ENCODE measurements at regions not wholly inside any gene's neighbourhood (a gene's known extent, or its start where the extent isn't known, plus 50 kb on each side); places are given as distances from the start of the nearest gene placed in this dataset. TPM values are rescaled to one million over a fixed set of nuclear protein-coding genes. Genes with fewer than 3 reads are reported as not detected.

GRCh38 chr6:98782772-98783171, 51.6 kb upstream of the POU3F2 start:
- Histone ChIP-seq H3K27me3 (ENCODE audit: insufficient read depth, low read length) (no peaks in the 10 kb centered on the region), H3K27ac (ENCODE audit: low read depth, low read length) (no peak overlapping the region), H3K4me2 (ENCODE audit: low read length) (no peak overlapping the region), H3K79me2 (ENCODE audit: insufficient read depth, low read length) (no peaks in the 10 kb centered on the region), H2AFZ (ENCODE audit: low read depth, low read length) (no peak overlapping the region), H3K9ac (ENCODE audit: low read length) (no peak overlapping the region), H3K9me3 (ENCODE audit: insufficient read depth, low read depth, low read length) (no peaks in the 10 kb centered on the region), H3K36me3 (ENCODE audit: insufficient read depth, low read length) (no peaks in the 10 kb centered on the region), H3K4me1 (ENCODE audit: insufficient read depth, low read length) (no peaks in the 10 kb centered on the region), H3K4me3 (ENCODE audit: insufficient read depth, low read depth, low read length) (no peak overlapping the region), H4K20me1 (ENCODE audit: insufficient read depth, low read length) (no peaks in the 10 kb centered on the region)
- H3K4me3 Mint-ChIP-seq (ENCODE audit: unreplicated experiment): no peak overlapping the region
- no peak for DNase-seq (ENCODE audit: low read depth)
- TF ChIP-seq EZH2 (IDR thresholded peaks at IDR 0.05; ENCODE audit: insufficient read depth, low read length): no peak
- TF ChIP-seq, protein P1, sequence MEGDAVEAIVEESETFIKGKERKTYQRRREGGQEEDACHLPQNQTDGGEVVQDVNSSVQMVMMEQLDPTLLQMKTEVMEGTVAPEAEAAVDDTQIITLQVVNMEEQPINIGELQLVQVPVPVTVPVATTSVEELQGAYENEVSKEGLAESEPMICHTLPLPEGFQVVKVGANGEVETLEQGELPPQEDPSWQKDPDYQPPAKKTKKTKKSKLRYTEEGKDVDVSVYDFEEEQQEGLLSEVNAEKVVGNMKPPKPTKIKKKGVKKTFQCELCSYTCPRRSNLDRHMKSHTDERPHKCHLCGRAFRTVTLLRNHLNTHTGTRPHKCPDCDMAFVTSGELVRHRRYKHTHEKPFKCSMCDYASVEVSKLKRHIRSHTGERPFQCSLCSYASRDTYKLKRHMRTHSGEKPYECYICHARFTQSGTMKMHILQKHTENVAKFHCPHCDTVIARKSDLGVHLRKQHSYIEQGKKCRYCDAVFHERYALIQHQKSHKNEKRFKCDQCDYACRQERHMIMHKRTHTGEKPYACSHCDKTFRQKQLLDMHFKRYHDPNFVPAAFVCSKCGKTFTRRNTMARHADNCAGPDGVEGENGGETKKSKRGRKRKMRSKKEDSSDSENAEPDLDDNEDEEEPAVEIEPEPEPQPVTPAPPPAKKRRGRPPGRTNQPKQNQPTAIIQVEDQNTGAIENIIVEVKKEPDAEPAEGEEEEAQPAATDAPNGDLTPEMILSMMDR (IDR thresholded peaks at IDR 0.05; ENCODE audit: insufficient read depth, low read depth, low read length): no peak
- peaks cover 5% of the 10 kb centered on the region for H3K27me3 Mint-ChIP-seq (ENCODE audit: low read depth, unreplicated experiment)
- FAIRE-seq: no peak
- H3K36me3 Mint-ChIP-seq (ENCODE audit: low read depth, unreplicated experiment): no peaks in the 10 kb centered on the region
- H3K4me1 Mint-ChIP-seq (ENCODE audit: low read depth, unreplicated experiment): no peaks in the 10 kb centered on the region
- no peaks in the 10 kb centered on the region for H3K9me3 Mint-ChIP-seq (ENCODE audit: unreplicated experiment)
- H3K27ac Mint-ChIP-seq (ENCODE audit: unreplicated experiment): no peak overlapping the region

GRCh38 chr6:98783578-98783977, 50.8 kb upstream of the POU3F2 start:
- Histone ChIP-seq H3K4me3 (ENCODE audit: insufficient read depth, low read depth, low read length) (no peak overlapping the region), H3K36me3 (ENCODE audit: insufficient read depth, low read length) (no peaks in the 10 kb centered on the region), H3K4me1 (ENCODE audit: insufficient read depth, low read length) (no peaks in the 10 kb centered on the region), H2AFZ (ENCODE audit: low read depth, low read length) (no peak overlapping the region), H3K9me3 (ENCODE audit: insufficient read depth, low read depth, low read length) (no peaks in the 10 kb centered on the region), H3K79me2 (ENCODE audit: insufficient read depth, low read length) (no peaks in the 10 kb centered on the region), H3K4me2 (ENCODE audit: low read length) (no peak overlapping the region), H4K20me1 (ENCODE audit: insufficient read depth, low read length) (no peaks in the 10 kb centered on the region), H3K27ac (ENCODE audit: low read depth, low read length) (no peak overlapping the region), H3K9ac (ENCODE audit: low read length) (no peak overlapping the region), H3K27me3 (ENCODE audit: insufficient read depth, low read length) (peaks cover 2% of the 10 kb centered on the region)
- no peaks in the 10 kb centered on the region for H3K36me3 Mint-ChIP-seq (ENCODE audit: low read depth, unreplicated experiment)
- no peak for FAIRE-seq
- no peak for TF ChIP-seq EZH2 (IDR thresholded peaks at IDR 0.05; ENCODE audit: insufficient read depth, low read length)
- TF ChIP-seq, protein P1 (IDR thresholded peaks at IDR 0.05; ENCODE audit: insufficient read depth, low read depth, low read length): no peak
- DNase-seq (ENCODE audit: low read depth): no peak
- H3K27me3 Mint-ChIP-seq (ENCODE audit: low read depth, unreplicated experiment): peaks cover 5% of the 10 kb centered on the region
- no peak overlapping the region for H3K4me3 Mint-ChIP-seq (ENCODE audit: unreplicated experiment)
- no peaks in the 10 kb centered on the region for H3K4me1 Mint-ChIP-seq (ENCODE audit: low read depth, unreplicated experiment)
- H3K9me3 Mint-ChIP-seq (ENCODE audit: unreplicated experiment): no peaks in the 10 kb centered on the region
- H3K27ac Mint-ChIP-seq (ENCODE audit: unreplicated experiment): no peak overlapping the region

Small RNA genes in the stretch of these regions (microRNA-seq; reads per million reads assigned to microRNA genes)
- gene MIR2113: not detected
